Neuronal stem cell (in vitro differentiated cells): ENCODE measurements at regions not wholly inside any gene's neighbourhood (a gene's known extent, or its start where the extent isn't known, plus 50 kb on each side); places are given as distances from the start of the nearest gene placed in this dataset.

ENCODE experiments used
- DNase-seq: peaks from one replicate; pipeline ENCODE4 v3.0.0-alpha.2; 2013; ENCODE audit warnings: low spot score
- H2AFZ ChIP-seq: one replicate; pipeline ENCODE4 v1.6.1; 2013; ENCODE audit warnings: mild to moderate bottlenecking, low read length, inconsistent platforms
- H2AK5ac ChIP-seq: 2 replicates; pipeline ENCODE4 v1.6.1; 2013; ENCODE audit warnings: low read depth, mild to moderate bottlenecking, inconsistent platforms, low read length, moderate library complexity, mixed read lengths
- H2BK120ac ChIP-seq: 2 replicates; pipeline ENCODE4 v1.6.1; 2013; ENCODE audit warnings: low read depth, mild to moderate bottlenecking, inconsistent platforms, low read length, moderate library complexity, mixed read lengths
- H2BK12ac ChIP-seq: one replicate; pipeline ENCODE4 v1.6.1; 2013; ENCODE audit warnings: low read length, inconsistent platforms
- H2BK15ac ChIP-seq: 2 replicates; pipeline ENCODE4 v1.6.1; 2013; ENCODE audit warnings: mild to moderate bottlenecking, low read length, inconsistent platforms, mixed read lengths
- H2BK5ac ChIP-seq: one replicate; pipeline ENCODE4 v1.6.1; 2013; ENCODE audit warnings: inconsistent platforms, mild to moderate bottlenecking, low read length, moderate library complexity
- H3K14ac ChIP-seq: one replicate; pipeline ENCODE4 v1.6.1; 2013; ENCODE audit warnings: low read length, inconsistent platforms
- H3K18ac ChIP-seq: 2 replicates; pipeline ENCODE4 v1.6.1; 2013; ENCODE audit warnings: low read length, inconsistent platforms
- H3K23ac ChIP-seq: 2 replicates; pipeline ENCODE4 v1.6.1; 2013; ENCODE audit warnings: low read depth, mild to moderate bottlenecking, mixed read lengths, low read length, inconsistent platforms; ENCODE audit not compliant: poor library complexity
- H3K27ac ChIP-seq: replicated peaks from 3 replicates; pipeline ENCODE4 v1.5.1; 2013; ENCODE audit warnings: low read length, inconsistent platforms
- H3K27me3 ChIP-seq, 3 experiments: 2 replicates each; pipeline ENCODE4 v1.6.1; 2013; ENCODE audit warnings: low read length in 3 of 3, mild to moderate bottlenecking in 2 of 3, inconsistent platforms in 1 of 3, low read depth in 1 of 3, mixed read lengths in 1 of 3, moderate library complexity in 1 of 3; ENCODE audit not compliant: control insufficient read depth in 3 of 3, insufficient read depth in 3 of 3
- H3K36me3 ChIP-seq, 2 donors: replicated peaks in 1 of 2; 2 replicates each; pipeline ENCODE4 v1.6.1; 2013; ENCODE audit warnings: low read length in 2 of 2; ENCODE audit not compliant: control insufficient read depth in 2 of 2, insufficient read depth in 2 of 2
- H3K4ac ChIP-seq: 2 replicates; pipeline ENCODE4 v1.6.1; 2013; ENCODE audit warnings: inconsistent platforms, mild to moderate bottlenecking, low read length, moderate library complexity
- H3K4me1 ChIP-seq, 2 donors: 1 replicate in 1 of 2; 2 replicates in 1 of 2; pipeline ENCODE4 v1.6.1; 2013; ENCODE audit warnings: low read length in 2 of 2, low read depth in 1 of 2; ENCODE audit not compliant: control insufficient read depth in 2 of 2, insufficient read depth in 1 of 2
- H3K4me2 ChIP-seq: one replicate; pipeline ENCODE4 v1.6.1; 2013; ENCODE audit warnings: mild to moderate bottlenecking, low read length, inconsistent platforms; ENCODE audit not compliant: insufficient read depth, poor library complexity, severe bottlenecking
- H3K4me3 ChIP-seq, 2 donors: 2 replicates each; pipeline ENCODE4 v1.5.1; 2013; ENCODE audit warnings: low read length in 2 of 2, mild to moderate bottlenecking in 2 of 2, inconsistent platforms in 1 of 2, moderate library complexity in 1 of 2
- H3K79me1 ChIP-seq: one replicate; pipeline ENCODE4 v1.6.1; 2013; ENCODE audit warnings: low read depth, mild to moderate bottlenecking, inconsistent platforms, low read length, moderate library complexity
- H3K9ac ChIP-seq: one replicate; pipeline ENCODE4 v1.6.1; 2013; ENCODE audit warnings: mild to moderate bottlenecking, low read depth, low read length, inconsistent platforms; ENCODE audit not compliant: poor library complexity
- H3K9me3 ChIP-seq, 2 donors: replicated peaks in 1 of 2; 2 replicates each; pipeline versions ENCODE3 to v1.6.1; 2013; ENCODE audit warnings: low read length in 2 of 2, mild to moderate bottlenecking in 2 of 2, inconsistent platforms in 1 of 2, low read depth in 1 of 2, mixed read lengths in 1 of 2, moderate library complexity in 1 of 2; ENCODE audit not compliant: control insufficient read depth in 2 of 2, insufficient read depth in 1 of 2
- H4K8ac ChIP-seq: one replicate; pipeline ENCODE4 v1.6.1; 2013; ENCODE audit warnings: low read depth, mild to moderate bottlenecking, inconsistent platforms, low read length, moderate library complexity
- H4K91ac ChIP-seq: one replicate; pipeline ENCODE4 v1.6.1; 2013; ENCODE audit warnings: low read length, low read depth, mild to moderate bottlenecking, inconsistent platforms; ENCODE audit not compliant: poor library complexity
- WGBS, 2 donors: extraction: QIAGEN DNeasy Blood & Tissue Kit; methylation state at CpG; one replicate each; pipeline ENCODE4 v1.1.7; 2013; ENCODE audit warnings: missing lambda C conversion rate in 2 of 2, mixed read lengths in 1 of 2; ENCODE audit not compliant: insufficient read length in 2 of 2, insufficient replicate concordance in 1 of 2; ENCODE audit errors: extremely low coverage in 2 of 2; 5-methylcytosine and 5-hydroxymethylcytosine counted together

DNA sequence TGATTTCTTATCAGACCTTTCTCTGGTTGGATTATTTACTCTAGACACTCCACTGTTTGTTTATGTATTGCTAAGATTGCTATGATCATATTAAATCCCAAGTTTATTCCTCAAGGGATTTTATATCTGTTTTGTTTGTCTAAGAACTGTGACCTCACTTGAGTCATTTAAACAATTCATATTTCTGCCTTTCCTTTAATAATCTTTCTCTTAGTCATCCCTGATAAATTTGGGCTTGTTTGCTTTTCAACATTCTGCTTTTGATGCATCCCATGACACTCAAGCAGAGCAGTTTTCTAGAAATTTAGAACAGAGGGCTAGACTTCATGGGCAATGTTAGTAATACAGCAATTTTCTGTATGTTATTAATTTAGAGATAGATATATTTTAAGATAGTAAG, 231.6 kb upstream of the TNC start:
- no peaks in the 10 kb centered on the region for H3K9me3 ChIP-seq
- H4K91ac ChIP-seq, result no peak overlapping the region
- no peaks in the 10 kb centered on the region for H3K79me1 ChIP-seq
- no peak for DNase-seq
- H2BK5ac ChIP-seq, result no peak overlapping the region
- no peak overlapping the region for H3K18ac ChIP-seq
- no peaks in the 10 kb centered on the region for H3K4me1 ChIP-seq
- no peak overlapping the region for H4K8ac ChIP-seq
- H3K4me2 ChIP-seq, result no peak overlapping the region
- H3K23ac ChIP-seq, result no peak overlapping the region
- no peak overlapping the region for H2BK12ac ChIP-seq
- no peak overlapping the region for H3K9ac ChIP-seq
- H3K4ac ChIP-seq, result no peak overlapping the region
- H2BK15ac ChIP-seq, result no peak overlapping the region
- no peak overlapping the region for H2BK120ac ChIP-seq
- H2AFZ ChIP-seq, result no peak overlapping the region
- no peak overlapping the region for H3K27ac ChIP-seq
- H3K36me3 ChIP-seq, result no peaks in the 10 kb centered on the region
- no peak overlapping the region for H3K14ac ChIP-seq
- no peak overlapping the region for H3K4me3 ChIP-seq
- H2AK5ac ChIP-seq, result no peak overlapping the region
- no peaks in the 10 kb centered on the region for H3K27me3 ChIP-seq

- Histone ChIP-seq H4K91ac (no peak overlapping the region), H3K14ac (no peak overlapping the region), H3K79me1 (no peaks in the 10 kb centered on the region)
Observed at GRCh38 chr9:115350548-115350947, 232.6 kb upstream of the TNC start.

GRCh38 chr9:115353681-115354080, 235.7 kb upstream of the TNC start:
- Histone ChIP-seq H3K27ac (no peak overlapping the region), H3K9me3 (no peaks in the 10 kb centered on the region), H2BK120ac (no peak overlapping the region), H2BK15ac (no peak overlapping the region), H3K18ac (no peak overlapping the region), H3K4me3 (no peak overlapping the region), H2AK5ac (no peak overlapping the region), H3K79me1 (no peaks in the 10 kb centered on the region), H3K14ac (no peak overlapping the region), H3K36me3 (no peaks in the 10 kb centered on the region), H2AFZ (no peak overlapping the region), H3K9ac (no peak overlapping the region), H2BK12ac (no peak overlapping the region), H3K27me3 (no peaks in the 10 kb centered on the region), H4K91ac (no peak overlapping the region), H2BK5ac (no peak overlapping the region), H3K23ac (no peak overlapping the region), H4K8ac (no peak overlapping the region), H3K4me2 (no peak overlapping the region), H3K4ac (no peak overlapping the region), H3K4me1 (no peaks in the 10 kb centered on the region)
- WGBS, 2 donors, result no CpG with 5 or more reads among the region's 3 CpGs
- DNase-seq, result no peak

More at GRCh38 chr9:115350548-115350947, 232.6 kb upstream of the TNC start:
- Histone ChIP-seq H3K23ac (no peak overlapping the region), H3K4ac (no peak overlapping the region), H3K4me3 (no peak overlapping the region), H3K18ac (no peak overlapping the region), H2BK120ac (no peak overlapping the region), H2AFZ (no peak overlapping the region), H3K27me3 (no peaks in the 10 kb centered on the region), H3K4me1 (no peaks in the 10 kb centered on the region), H2BK12ac (no peak overlapping the region), H2BK15ac (no peak overlapping the region), H3K9ac (no peak overlapping the region), H2AK5ac (no peak overlapping the region), H3K9me3 (no peaks in the 10 kb centered on the region), H4K8ac (no peak overlapping the region), H3K36me3 (no peaks in the 10 kb centered on the region), H3K4me2 (no peak overlapping the region), H3K27ac (no peak overlapping the region), H2BK5ac (no peak overlapping the region)
- WGBS, 2 donors, result no CpG with 5 or more reads among the region's 2 CpGs
- no peak for DNase-seq

DNA sequence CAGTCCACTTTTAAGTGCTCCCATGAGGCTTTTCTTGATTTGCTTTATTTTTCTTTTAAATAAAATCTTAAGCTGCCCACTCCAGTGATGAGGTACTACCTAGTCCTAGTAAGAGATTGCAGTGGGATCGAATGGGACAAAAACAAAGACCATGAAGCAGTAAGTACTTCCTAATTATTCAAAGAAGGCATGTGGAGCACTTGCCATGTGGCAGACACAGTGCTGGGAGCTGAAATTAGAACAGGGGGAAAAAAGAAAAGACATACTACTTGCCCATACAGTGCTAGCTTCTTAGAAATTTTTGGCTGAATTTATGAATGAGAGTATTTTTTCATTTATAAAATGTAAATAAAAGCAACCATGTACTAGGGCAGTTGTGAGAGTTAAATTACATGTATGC, 239.9 kb upstream of the TNC start:
- Histone ChIP-seq H2BK15ac (no peak overlapping the region), H3K4me3 (no peak overlapping the region), H4K91ac (no peak overlapping the region), H3K4ac (no peak overlapping the region), H3K79me1 (no peaks in the 10 kb centered on the region), H3K14ac (no peak overlapping the region), H3K18ac (no peak overlapping the region), H3K4me1 (peaks cover 0 to 5% of the 10 kb centered on the region in 2 donors), H4K8ac (no peak overlapping the region), H2AK5ac (no peak overlapping the region), H2AFZ (no peak overlapping the region), H3K23ac (no peak overlapping the region), H3K27me3 (no peaks in the 10 kb centered on the region), H3K9ac (no peak overlapping the region), H2BK120ac (no peak overlapping the region), H3K4me2 (no peak overlapping the region), H2BK5ac (no peak overlapping the region), H3K9me3 (no peaks in the 10 kb centered on the region), H2BK12ac (no peak overlapping the region), H3K36me3 (no peaks in the 10 kb centered on the region), H3K27ac (no peak overlapping the region)
- DNase-seq, result no peak
- no CpG with 5 or more reads among the region's 1 CpG for WGBS, 2 donors
